K562 (cell line): ENCODE measurements at regions not wholly inside any gene's neighbourhood (a gene's known extent, or its start where the extent isn't known, plus 50 kb on each side); places are given as distances from the start of the nearest gene placed in this dataset.

ENCODE experiments used
- ATAC-seq: fragments of 200-7000 bp; cut with Tn5 transposase; 3 replicates; pipeline ENCODE4 v1.9.1; 2020; ENCODE audit warnings: moderate library complexity
- BruUV-seq: library from RNA; stranded (reverse); fragments of 400-500 nt; replicated peaks from 2 replicates; lab custom pipeline; 2021; lab: Mats Ljungman, UMichigan
- CTCF ChIA-PET: fragments of 300-600 bp; formaldehyde crosslinking; extraction: SDS; loops from one replicate; lab custom pipeline; 2021; ENCODE audit warnings: low intra/inter-chr PET ratio; lab: Yijun Ruan, JAX
- POLR2A ChIA-PET: fragments of 300-600, 350-650 bp; sonication (Branson Sonifier 250); formaldehyde crosslinking; extraction: SDS; loops from one replicate; lab custom pipeline; 2021; ENCODE audit warnings: antibody characterized with exemption, inconsistent platforms; lab: Yijun Ruan, JAX
- DNase-seq, 4 experiments: peaks; one replicate each; pipeline versions ENCODE4 v3.0.0 to v3.0.0-alpha.2; 2011 to 2018; ENCODE audit warnings: low spot score in 3 of 4, mixed read lengths in 3 of 4; ENCODE audit errors: extremely low read depth in 1 of 4
- FAIRE-seq: peaks from 2 replicates; lab custom pipeline; 2011; peaks lifted over from hg19 to GRCh38; lab: Jason Lieb, UNC
- H2AFZ ChIP-seq: 2 replicates; pipeline ENCODE4 v1.6.0; 2011; ENCODE audit warnings: low read depth, low read length, control low read depth, inconsistent platforms
- H3K27ac ChIP-seq: fragments of 200-600 bp; 3 replicates; pipeline ENCODE4 v1.8.0; 2011; ENCODE audit warnings: low read depth, mild to moderate bottlenecking, control low read depth, inconsistent platforms, low read length, moderate library complexity, mixed read lengths; ENCODE audit errors: extremely low read depth
- H3K27me3 ChIP-seq, 2 experiments: fragments of 300-600 bp in 1 of 2; 2 replicates in 1 of 2; 3 replicates in 1 of 2; pipeline versions ENCODE4 v1.6.0 to v1.8.0; 2011; ENCODE audit warnings: inconsistent platforms in 2 of 2, low read length in 2 of 2, mild to moderate bottlenecking in 1 of 2, mixed read lengths in 1 of 2, moderate library complexity in 1 of 2; ENCODE audit not compliant: control insufficient read depth in 2 of 2, insufficient read depth in 2 of 2
- H3K36me3 ChIP-seq: fragments of 300-600 bp; 3 replicates; pipeline ENCODE4 v1.8.0; 2011; ENCODE audit warnings: mild to moderate bottlenecking, low read length, inconsistent platforms; ENCODE audit not compliant: control insufficient read depth, insufficient read depth
- H3K4me1 ChIP-seq, 2 experiments: fragments of 200-600 bp in 1 of 2; replicated peaks in 1 of 2; 2 replicates in 1 of 2; 3 replicates in 1 of 2; pipeline versions ENCODE4 v1.5.1 to v1.8.0; 2011; ENCODE audit warnings: inconsistent platforms in 2 of 2, low read length in 2 of 2, mild to moderate bottlenecking in 1 of 2, mixed read lengths in 1 of 2, moderate library complexity in 1 of 2; ENCODE audit not compliant: control insufficient read depth in 2 of 2, insufficient read depth in 2 of 2
- H3K4me2 ChIP-seq: 2 replicates; pipeline ENCODE4 v1.6.1; 2011; ENCODE audit warnings: low read length, control low read depth, inconsistent platforms, mixed read lengths; ENCODE audit not compliant: insufficient read depth
- H3K4me3 ChIP-seq: fragments of 200-600 bp; sonication (generic), shearing (Covaris generic); 2 replicates; pipeline ENCODE4 v1.5.1; 2016; ENCODE audit warnings: control low read depth, inconsistent platforms
- H3K79me2 ChIP-seq: fragments of 200-600 bp; 3 replicates; pipeline ENCODE4 v1.8.0; 2011; ENCODE audit warnings: low read length, inconsistent platforms; ENCODE audit not compliant: control insufficient read depth, insufficient read depth
- H3K9ac ChIP-seq, 2 experiments: 2 replicates each; pipeline versions ENCODE4 v1.6.0 to v1.6.1; 2011; ENCODE audit warnings: low read depth in 2 of 2, low read length in 2 of 2, control low read depth in 1 of 2, inconsistent platforms in 1 of 2, mild to moderate bottlenecking in 1 of 2, mixed read lengths in 1 of 2; ENCODE audit not compliant: insufficient read depth in 1 of 2
- H3K9me1 ChIP-seq: one replicate; pipeline ENCODE4 v1.6.0; 2011; ENCODE audit warnings: inconsistent platforms, mild to moderate bottlenecking, low read length, moderate library complexity; ENCODE audit not compliant: control insufficient read depth, insufficient read depth
- H3K9me3 ChIP-seq: replicated peaks from 2 replicates; pipeline ENCODE4 v1.5.1; 2011; ENCODE audit warnings: low read depth, low read length, inconsistent platforms; ENCODE audit not compliant: control insufficient read depth, insufficient read depth
- H4K20me1 ChIP-seq: replicated peaks from 2 replicates; pipeline ENCODE4 v1.6.1; 2011; ENCODE audit warnings: low read length, inconsistent platforms, mixed read lengths; ENCODE audit not compliant: control insufficient read depth, insufficient read depth
- CEBPG ChIP-seq, 3 experiments: fragments of 200-800 bp in 1 of 3; sonication (Bioruptor generic) in 1 of 3; sonication (generic) in 1 of 3; formaldehyde crosslinking in 1 of 3; IDR thresholded peaks in 2 of 3; conservative IDR thresholded peaks in 1 of 3; 2 replicates each; pipeline versions ENCODE4 v1.6.1 to v1.8.0; 2016 to 2022; ENCODE audit warnings: missing compliant biosample characterization in 2 of 3, missing genetic modification characterization in 2 of 3, mild to moderate bottlenecking in 1 of 3, missing genetic modification reagents in 1 of 3
- CTBP1 ChIP-seq: fragments of 450-650 bp; IDR thresholded peaks from 2 replicates; pipeline ENCODE4 v1.6.1; 2016; ENCODE audit warnings: borderline replicate concordance
- DMBX1 ChIP-seq: fragments of 250-450 bp; sonication (Bioruptor Pico); IDR thresholded peaks from 2 replicates; pipeline ENCODE4 v1.8.0; 2022; ENCODE audit warnings: inconsistent platforms, mild to moderate bottlenecking, moderate library complexity, borderline replicate concordance
- GABPB2 ChIP-seq: fragments of 250-450 bp; sonication (Bioruptor Pico); conservative IDR thresholded peaks from 2 replicates; pipeline ENCODE4 v1.5.1; 2021; ENCODE audit warnings: mild to moderate bottlenecking
- NCOA1 ChIP-seq: fragments of 450-650 bp; IDR thresholded peaks from 2 replicates; pipeline ENCODE4 v1.6.1; 2016; ENCODE audit warnings: low read depth
- NFRKB ChIP-seq: fragments of 450-650 bp; IDR thresholded peaks from 2 replicates; pipeline ENCODE4 v1.6.1; 2016; ENCODE audit warnings: low read depth
- ZC3H11A ChIP-seq: IDR thresholded peaks from 2 replicates; pipeline ENCODE4 v1.6.1; 2012; ENCODE audit warnings: low read depth, low read length, improper control_type of control experiment
- ZKSCAN3 ChIP-seq: fragments of 250-450 bp; sonication (Bioruptor Pico); IDR thresholded peaks from 2 replicates; pipeline ENCODE4 v1.4.0; 2020
- ZNF41 ChIP-seq: fragments of 250-450 bp; sonication (Bioruptor Pico); conservative IDR thresholded peaks from 2 replicates; pipeline ENCODE4 v1.4.0; 2020; ENCODE audit warnings: mild to moderate bottlenecking
- WGBS: fragments of 100-300 bp; shearing (Covaris generic); methylation state at CpG from one replicate; pipeline ENCODE4 v1.1.6; 2016; ENCODE audit warnings: low coverage, mixed read lengths; ENCODE audit not compliant: insufficient coverage; ENCODE audit errors: missing lambda C conversion rate; 5-methylcytosine and 5-hydroxymethylcytosine counted together
- in situ Hi-C: fragments of 300-500 bp; cut with MboI; formaldehyde crosslinking; loops from 4 replicates; pipeline ENCODE4 v1.15.0; 2018; ENCODE audit warnings: inconsistent platforms, mixed read lengths
- intact Hi-C: fragments of 100-400 bp; cut with micrococcal nuclease; formaldehyde crosslinking; loops from 2 replicates; pipeline ENCODE4 v1.14.2; 2022
- TF ChIP-seq, protein P1 (sequence below), 2 experiments: fragments of 450-650 bp; IDR thresholded peaks; 2 replicates each; pipeline ENCODE4 v1.6.1; 2016; ENCODE audit warnings: mild to moderate bottlenecking in 2 of 2, borderline replicate concordance in 1 of 2, low read depth in 1 of 2, moderate library complexity in 1 of 2
- TF ChIP-seq, protein P2 (sequence below): fragments of 250-450 bp; sonication (Bioruptor Pico); IDR thresholded peaks from 2 replicates; pipeline ENCODE4 v1.5.0; 2021; ENCODE audit warnings: mild to moderate bottlenecking, borderline replicate concordance

DNA sequence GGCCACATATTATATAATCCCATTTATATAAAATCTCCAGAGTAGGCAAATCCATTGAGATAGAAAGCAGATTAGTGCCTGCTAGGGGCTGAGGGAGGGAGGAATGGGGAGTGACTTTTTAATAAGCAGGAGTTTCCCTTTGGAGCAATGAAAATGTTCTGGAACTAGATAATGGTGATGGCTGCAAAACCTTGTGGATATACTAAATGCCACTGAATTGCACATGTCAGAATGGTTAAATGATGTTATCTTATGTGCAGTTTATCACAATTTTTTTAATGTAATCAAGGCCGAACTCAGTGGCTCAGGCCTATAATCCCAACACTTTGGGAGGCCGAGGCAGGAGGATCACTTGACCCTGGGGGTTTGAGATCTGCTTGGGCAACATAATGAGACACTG lies 145.5 kb upstream of the AUTS2 start:
- POLR2A ChIA-PET = no interaction called here
- Histone ChIP-seq H3K79me2 (no peaks in the 10 kb centered on the region), H3K4me3 (no peak overlapping the region), H3K27me3 (no peaks in the 10 kb centered on the region), H3K4me2 (no peak overlapping the region), H3K27ac (no peak overlapping the region), H2AFZ (no peak overlapping the region), H3K4me1 (no peaks in the 10 kb centered on the region), H3K9ac (no peak overlapping the region), H4K20me1 (no peaks in the 10 kb centered on the region), H3K36me3 (no peaks in the 10 kb centered on the region), H3K9me1 (no peaks in the 10 kb centered on the region), H3K9me3 (no peaks in the 10 kb centered on the region)
- BruUV-seq = no TSS peak
- FAIRE-seq (no peak), ATAC-seq (no peak), DNase-seq (no peak)
- CTCF ChIA-PET = no interaction called here
- in situ Hi-C loops (no loop called here), intact Hi-C loops (no loop called here)
- 7% methylated on average over 2 of the region's 2 CpGs for WGBS
- TF ChIP-seq ZNF41 (no peak), ZC3H11A (no peak), NFRKB (no peak), ZKSCAN3 (CRISPR knock-in tag) (no peak), CEBPG (CRISPR knock-in tag; IDR thresholded peaks at IDR 0.05) (no peak), CEBPG (tag; conservative IDR thresholded peaks at IDR 0.05 in 1 of 2, IDR thresholded peaks at IDR 0.05 in 1 of 2) (no peak), GABPB2 (CRISPR knock-in tag) (no peak), DMBX1 (CRISPR knock-in tag) (no peak), NCOA1 (no peak), CTBP1 (no peak)
- TF ChIP-seq, protein P1, sequence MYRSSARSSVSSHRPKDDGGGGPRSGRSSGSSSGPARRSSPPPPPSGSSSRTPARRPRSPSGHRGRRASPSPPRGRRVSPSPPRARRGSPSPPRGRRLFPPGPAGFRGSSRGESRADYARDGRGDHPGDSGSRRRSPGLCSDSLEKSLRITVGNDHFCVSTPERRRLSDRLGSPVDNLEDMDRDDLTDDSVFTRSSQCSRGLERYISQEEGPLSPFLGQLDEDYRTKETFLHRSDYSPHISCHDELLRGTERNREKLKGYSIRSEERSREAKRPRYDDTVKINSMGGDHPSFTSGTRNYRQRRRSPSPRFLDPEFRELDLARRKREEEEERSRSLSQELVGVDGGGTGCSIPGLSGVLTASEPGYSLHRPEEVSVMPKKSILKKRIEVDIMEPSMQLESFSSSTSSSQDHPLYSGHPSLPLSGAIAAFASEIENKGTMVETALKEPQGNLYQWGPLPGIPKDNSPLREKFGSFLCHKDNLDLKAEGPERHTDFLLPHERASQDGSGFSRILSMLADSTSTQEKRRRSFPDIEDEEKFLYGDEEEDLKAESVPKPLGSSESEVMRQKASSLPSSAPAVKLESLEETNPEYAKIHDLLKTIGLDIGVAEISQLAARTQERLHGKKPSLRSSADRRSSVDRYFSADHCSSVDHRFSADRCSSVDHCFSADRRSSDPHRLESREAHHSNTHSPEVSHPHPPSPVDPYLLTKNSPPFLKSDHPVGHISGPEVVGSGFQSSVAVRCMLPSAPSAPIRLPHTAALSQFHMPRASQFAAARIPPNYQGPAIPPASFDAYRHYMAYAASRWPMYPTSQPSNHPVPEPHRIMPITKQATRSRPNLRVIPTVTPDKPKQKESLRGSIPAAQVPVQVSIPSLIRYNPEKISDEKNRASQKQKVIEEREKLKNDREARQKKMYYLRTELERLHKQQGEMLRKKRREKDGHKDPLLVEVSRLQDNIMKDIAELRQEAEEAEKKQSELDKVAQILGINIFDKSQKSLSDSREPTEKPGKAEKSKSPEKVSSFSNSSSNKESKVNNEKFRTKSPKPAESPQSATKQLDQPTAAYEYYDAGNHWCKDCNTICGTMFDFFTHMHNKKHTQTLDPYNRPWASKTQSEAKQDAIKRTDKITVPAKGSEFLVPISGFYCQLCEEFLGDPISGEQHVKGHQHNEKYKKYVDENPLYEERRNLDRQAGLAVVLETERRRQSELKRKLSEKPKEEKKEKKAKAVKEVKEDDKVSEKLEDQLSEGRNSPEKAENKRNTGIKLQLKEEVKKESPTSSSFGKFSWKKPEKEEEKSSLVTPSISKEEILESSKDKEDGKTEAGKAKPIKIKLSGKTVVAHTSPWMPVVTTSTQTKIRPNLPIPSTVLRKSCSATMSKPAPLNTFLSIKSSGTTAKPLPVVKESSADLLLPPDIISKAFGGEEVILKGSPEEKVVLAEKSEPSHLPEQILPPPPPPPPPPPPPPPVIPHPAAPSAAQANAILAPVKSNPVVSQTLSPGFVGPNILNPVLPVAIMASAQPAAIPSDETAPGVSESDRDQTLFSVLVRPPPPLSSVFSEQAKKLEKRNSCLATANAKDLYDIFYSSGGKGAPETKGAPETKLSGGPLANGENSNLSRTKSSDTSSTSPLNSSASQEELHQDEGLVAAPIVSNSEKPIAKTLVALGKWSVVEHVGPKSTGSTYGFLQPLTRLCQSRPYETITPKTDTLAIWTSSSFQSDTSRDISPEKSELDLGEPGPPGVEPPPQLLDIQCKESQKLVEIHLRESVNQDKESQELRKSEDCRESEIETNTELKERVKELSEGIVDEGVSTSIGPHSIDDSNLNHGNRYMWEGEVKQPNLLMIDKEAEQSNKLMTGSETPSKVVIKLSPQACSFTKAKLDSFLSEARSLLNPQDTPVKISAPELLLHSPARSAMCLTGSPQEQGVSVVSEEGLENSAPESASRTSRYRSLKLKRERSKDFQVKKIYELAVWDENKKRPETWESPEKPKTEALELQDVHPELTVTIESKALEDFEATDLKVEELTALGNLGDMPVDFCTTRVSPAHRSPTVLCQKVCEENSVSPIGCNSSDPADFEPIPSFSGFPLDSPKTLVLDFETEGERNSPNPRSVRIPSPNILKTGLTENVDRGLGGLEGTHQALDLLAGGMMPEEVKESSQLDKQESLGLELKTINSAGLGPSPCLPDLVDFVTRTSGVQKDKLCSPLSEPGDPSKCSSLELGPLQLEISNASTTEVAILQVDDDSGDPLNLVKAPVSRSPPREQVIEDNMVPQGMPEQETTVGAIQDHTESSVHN (IDR thresholded peaks at IDR 0.05; ENCODE audit: borderline replicate concordance in 1 of 2, low read depth in 1 of 2) = no peak
- TF ChIP-seq, protein P2, sequence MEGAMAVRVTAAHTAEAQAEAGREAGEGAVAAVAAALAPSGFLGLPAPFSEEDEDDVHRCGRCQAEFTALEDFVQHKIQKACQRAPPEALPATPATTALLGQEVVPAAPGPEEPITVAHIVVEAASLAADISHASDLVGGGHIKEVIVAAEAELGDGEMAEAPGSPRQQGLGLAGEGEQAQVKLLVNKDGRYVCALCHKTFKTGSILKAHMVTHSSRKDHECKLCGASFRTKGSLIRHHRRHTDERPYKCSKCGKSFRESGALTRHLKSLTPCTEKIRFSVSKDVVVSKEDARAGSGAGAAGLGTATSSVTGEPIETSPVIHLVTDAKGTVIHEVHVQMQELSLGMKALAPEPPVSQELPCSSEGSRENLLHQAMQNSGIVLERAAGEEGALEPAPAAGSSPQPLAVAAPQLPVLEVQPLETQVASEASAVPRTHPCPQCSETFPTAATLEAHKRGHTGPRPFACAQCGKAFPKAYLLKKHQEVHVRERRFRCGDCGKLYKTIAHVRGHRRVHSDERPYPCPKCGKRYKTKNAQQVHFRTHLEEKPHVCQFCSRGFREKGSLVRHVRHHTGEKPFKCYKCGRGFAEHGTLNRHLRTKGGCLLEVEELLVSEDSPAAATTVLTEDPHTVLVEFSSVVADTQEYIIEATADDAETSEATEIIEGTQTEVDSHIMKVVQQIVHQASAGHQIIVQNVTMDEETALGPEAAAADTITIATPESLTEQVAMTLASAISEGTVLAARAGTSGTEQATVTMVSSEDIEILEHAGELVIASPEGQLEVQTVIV (CRISPR knock-in tag) = no peak
